ENCODE measurements at regions not wholly inside any gene's neighbourhood (a gene's known extent, or its start where the extent isn't known, plus 50 kb on each side); places are given as distances from the start of the nearest gene placed in this dataset.

GRCh38 chr4:3612934-3613333 lies 80.7 kb upstream of the LRPAP1 start:
- Histone ChIP-seq H3K4me1 (ENCODE audit: insufficient read depth, low read length) (peaks cover 12% of the 10 kb centered on the region), H3K4me2 (ENCODE audit: low read depth, low read length) (no peak overlapping the region), H3K9ac (ENCODE audit: insufficient read depth, low read depth, low read length) (no peak overlapping the region), H3K79me2 (ENCODE audit: insufficient read depth, low read length) (no peaks in the 10 kb centered on the region), H4K20me1 (ENCODE audit: insufficient read depth, low read length) (no peaks in the 10 kb centered on the region), H3K36me3 (replicated peaks in 1 of 2; ENCODE audit: control insufficient read depth in 1 of 2, insufficient read depth in 2 of 2, low read length in 2 of 2) (no peaks in the 10 kb centered on the region), H2AFZ (ENCODE audit: low read length) (no peak overlapping the region), H3K9me3 (ENCODE audit: low read length) (no peaks in the 10 kb centered on the region), H3K27me3 (ENCODE audit: control insufficient read depth in 1 of 2, insufficient read depth in 2 of 2, low read length in 2 of 2) (no peaks in the 10 kb centered on the region), H3K27ac (ENCODE audit: extremely low read length, insufficient read depth, low read length) (no peak overlapping the region), H3K4me3 (replicated peaks in 1 of 3; ENCODE audit: insufficient read depth in 1 of 3, low read depth in 2 of 3, low read length in 3 of 3) (no peak overlapping the region)
- TF ChIP-seq LCORL (IDR thresholded peaks at IDR 0.05) (0 out of 2 replicates have a peak, but pooled peaks have one; percentile 10), LCORL (CRISPR knock-in tag; IDR thresholded peaks at IDR 0.05) (no peak), ERF (CRISPR knock-in tag; IDR thresholded peaks at IDR 0.05) (no peak), FOXK2 (IDR thresholded peaks at IDR 0.05) (peak; percentile 50), ARID2 (CRISPR knock-in tag; IDR thresholded peaks at IDR 0.05; ENCODE audit: borderline replicate concordance) (no peak), MNT (IDR thresholded peaks at IDR 0.05) (peak; percentile 95), KAT7 (CRISPR knock-in tag; IDR thresholded peaks at IDR 0.05; ENCODE audit: borderline replicate concordance) (no peak), FOXA1 (IDR thresholded peaks at IDR 0.05) (peak; percentile 16; the same call in 1 of the 2 replicates), FOXA1 (CRISPR knock-in tag; IDR thresholded peaks at IDR 0.05) (no peak), FOXP1 (IDR thresholded peaks at IDR 0.05) (0 out of 2 replicates have a peak, but pooled peaks have one; percentile 4), FOXP1 (CRISPR knock-in tag; IDR thresholded peaks at IDR 0.05) (no peak), ZNF207 (IDR thresholded peaks at IDR 0.05; ENCODE audit: borderline replicate concordance) (0 out of 2 replicates have a peak, but pooled peaks have one; percentile 58), ZNF230 (CRISPR knock-in tag; IDR thresholded peaks at IDR 0.05) (no peak), IKZF1 (IDR thresholded peaks at IDR 0.05) (0 out of 2 replicates have a peak, but pooled peaks have one; percentile 75)
- ChIA-PET CTCF (ENCODE audit: low intra/inter-chr PET ratio, low total read pairs) (no interaction called here), POLR2A (no interaction called here)
- ATAC-seq: no peak
- peak; percentile 28 for FAIRE-seq
- intact Hi-C loops (cut with micrococcal nuclease; ENCODE audit: unreplicated experiment) (no loop called here), in situ Hi-C loops (cut with HindIII; ENCODE audit: extremely low pct_ligation_motif_present, low pct_unique_long_range_greater_than_20kb) (no loop called here)
- no peak for DNase-seq (ENCODE audit: low spot score)
- 62% methylated on average over 1 of the region's 1 CpG for WGBS (ENCODE audit: low lambda C conversion rate)
- no TSS peak for BruUV-seq (replicated peaks)
